GM18519 (cell line): ENCODE measurements at regions not wholly inside any gene's neighbourhood (a gene's known extent, or its start where the extent isn't known, plus 50 kb on each side); places are given as distances from the start of the nearest gene placed in this dataset.
"Not testable (repeated sequence)": the region's sequence is repeated elsewhere in the genome, so short reads cannot be mapped to it uniquely, and the experiment has no call there.

Experiments used
- ATAC-seq: cut with Tn5 transposase; IDR thresholded peaks from one replicate; pipeline ENCODE4 v1.9.1; 2021; ENCODE audit warnings: mild to moderate bottlenecking, moderate library complexity; ENCODE audit not compliant: unreplicated experiment, low FRiP score

DNA sequence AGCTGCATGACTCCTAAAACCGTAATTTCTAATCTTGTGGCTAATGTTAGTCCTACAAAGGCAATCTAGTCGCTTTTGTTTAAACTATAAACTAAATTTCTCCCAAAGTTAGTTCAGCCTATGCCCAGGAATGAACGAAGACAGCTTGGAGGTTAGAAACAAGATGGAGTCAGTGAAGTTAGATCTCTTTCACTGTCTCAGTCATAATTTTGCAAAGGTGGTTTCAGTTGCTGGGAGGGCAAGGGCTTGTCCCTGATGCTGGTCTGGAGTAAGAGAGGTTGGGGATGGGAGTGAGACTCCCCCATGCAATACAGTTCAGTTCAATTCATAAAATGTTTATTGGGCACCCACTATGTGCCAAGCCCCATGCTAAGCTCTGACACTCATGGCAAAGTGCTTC is 362.1 kb downstream of the TYW1 start:
- ATAC-seq = not testable (repeated sequence)

DNA sequence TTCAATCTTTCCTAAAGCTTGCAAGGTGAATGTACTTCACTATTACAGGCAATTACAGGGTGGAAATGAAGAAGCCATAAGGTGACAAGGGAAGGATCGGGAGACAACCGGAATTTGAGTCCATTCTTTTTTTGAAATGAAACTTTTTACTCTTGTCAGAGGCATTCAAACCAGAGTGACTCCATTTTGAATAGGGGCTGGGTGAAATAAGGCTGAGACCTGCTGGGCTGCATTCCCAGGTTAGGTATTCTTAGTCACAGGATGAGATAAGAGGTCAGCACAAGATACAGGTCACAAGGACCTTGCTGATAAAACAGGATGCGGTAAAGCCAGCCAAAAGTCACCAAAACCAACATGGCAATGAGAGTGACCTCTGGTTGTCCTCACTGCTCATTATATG is 363.3 kb downstream of the TYW1 start:
- ATAC-seq = no peak

DNA sequence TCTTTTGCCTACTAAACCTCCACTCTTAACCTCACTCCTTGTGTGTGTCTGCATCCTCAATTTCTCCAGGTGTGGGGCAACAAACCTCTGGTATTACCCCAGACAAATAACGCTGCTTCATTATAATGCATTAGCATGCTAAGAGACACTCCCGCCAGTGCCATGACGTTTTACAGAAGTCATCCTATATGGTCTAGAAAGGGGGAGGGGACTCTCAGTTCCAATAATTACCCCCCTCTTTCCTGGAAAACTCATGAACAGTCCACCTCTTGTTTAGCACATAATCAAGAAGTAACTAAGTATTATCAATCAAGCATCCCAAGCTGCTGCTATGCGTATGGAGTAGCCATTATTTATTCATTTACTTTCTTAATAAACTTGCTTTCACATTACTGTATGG is 364.5 kb downstream of the TYW1 start:
- ATAC-seq = no peak

DNA sequence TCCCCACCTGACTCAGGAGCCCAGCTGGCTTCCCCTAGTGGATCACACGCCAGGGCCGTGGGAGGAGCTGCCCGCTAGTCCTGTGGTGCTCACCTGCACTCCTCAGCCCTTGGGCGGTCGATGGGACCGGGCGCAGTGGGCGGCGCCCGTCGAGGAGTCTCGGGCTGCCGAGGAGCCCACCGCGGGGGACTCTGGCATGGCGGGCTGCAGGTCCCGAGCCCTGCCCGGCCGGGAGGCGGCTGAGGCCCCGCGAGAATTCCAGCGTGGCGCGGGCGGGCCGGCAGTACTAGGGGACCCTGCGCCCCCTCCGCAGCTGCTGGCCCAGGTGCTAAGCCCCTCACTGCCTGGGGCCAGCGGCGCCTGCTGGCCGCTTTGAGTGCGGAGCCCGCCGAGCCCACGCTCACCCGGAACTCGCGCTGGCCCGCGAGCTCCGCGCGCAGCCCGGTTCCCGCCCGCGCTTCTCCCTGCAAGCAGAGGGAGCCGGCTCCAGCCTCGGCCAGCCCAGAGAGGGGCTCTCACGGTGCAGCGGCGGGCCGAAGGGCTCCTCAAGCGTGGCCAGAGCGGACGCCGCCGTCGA is 367.9 kb downstream of the TYW1 start:
- ATAC-seq = no peak

DNA sequence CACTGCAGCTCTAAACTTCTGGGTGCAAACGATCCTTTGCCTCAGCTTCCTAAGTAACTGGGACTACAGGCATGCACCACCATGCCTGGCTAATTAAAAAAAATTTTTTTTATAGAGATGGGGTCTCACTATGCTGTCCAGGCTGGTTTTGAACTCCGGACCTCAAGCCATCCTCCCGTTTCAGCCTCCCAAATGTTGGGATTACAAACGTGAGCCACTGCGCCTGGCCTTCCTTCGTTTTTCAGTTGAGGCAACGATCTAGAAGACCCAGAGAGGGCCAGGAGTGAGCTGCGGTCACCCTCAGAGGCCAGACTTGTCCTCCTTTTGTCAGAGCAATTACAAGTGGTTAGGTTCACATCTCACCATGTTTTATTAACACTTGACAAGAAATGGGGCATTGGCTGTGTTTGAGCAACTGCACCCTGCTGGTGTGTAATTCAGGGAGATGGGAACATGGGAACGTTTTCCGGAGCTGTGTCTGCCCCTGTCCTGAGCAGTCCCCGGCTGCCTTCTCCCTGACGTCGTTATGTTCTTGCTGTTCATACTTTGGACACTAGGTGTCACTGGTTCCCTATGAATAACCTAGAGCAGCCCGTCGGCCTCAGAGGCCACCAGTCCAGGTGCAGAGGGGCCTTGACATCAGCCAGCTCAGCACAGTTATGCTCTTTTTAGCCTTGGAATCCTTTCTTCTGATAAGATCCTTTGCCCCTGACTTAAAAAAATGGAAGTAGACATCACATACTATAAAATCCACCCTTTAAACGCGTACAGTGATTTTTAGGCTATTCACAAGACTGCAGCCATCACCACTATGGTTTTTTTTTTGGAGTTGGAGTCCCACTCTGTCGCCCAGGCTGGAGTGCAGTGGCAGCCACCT is 375.0 kb downstream of the TYW1 start:
- peak; percentile 94 for ATAC-seq

DNA sequence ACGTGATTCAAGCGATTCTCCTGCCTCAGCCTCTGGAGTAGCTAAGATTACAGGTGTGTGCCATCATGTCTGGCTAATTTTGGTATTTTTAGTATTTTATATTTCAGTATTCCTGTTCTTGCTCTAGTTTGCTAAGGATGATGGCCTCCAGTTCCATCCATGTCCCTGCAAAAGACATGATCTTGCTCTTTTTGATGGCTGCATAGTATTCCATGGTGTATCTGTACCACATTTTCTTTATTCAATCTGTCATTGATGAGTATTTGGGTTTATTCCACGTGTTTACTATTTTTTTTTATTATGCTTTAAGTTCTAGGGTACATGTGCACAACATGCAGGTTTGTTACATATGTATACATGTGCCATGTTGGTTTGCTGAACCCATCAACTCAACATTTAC is 376.8 kb downstream of the TYW1 start:
- ATAC-seq = not testable (repeated sequence)

DNA sequence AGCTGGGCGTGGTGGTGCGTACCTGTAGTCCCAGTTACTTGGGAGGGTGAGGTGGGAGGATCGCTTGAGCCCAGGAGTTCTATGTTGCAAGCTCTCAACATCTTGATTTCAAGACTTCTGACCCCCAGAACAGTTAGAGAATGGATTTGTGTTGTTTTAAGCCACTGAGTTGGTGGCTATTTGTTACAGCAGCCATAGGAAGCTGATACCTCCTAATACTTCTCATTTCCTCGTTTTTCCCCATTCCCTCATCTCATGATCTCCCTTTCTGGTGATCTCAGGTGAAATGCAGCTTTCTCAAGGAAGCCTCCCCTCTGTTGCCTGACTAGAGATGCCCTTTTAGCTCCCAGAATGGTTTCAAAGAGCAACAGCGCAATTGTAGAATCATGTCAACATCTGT is 378.8 kb downstream of the TYW1 start:
- no peak for ATAC-seq

DNA sequence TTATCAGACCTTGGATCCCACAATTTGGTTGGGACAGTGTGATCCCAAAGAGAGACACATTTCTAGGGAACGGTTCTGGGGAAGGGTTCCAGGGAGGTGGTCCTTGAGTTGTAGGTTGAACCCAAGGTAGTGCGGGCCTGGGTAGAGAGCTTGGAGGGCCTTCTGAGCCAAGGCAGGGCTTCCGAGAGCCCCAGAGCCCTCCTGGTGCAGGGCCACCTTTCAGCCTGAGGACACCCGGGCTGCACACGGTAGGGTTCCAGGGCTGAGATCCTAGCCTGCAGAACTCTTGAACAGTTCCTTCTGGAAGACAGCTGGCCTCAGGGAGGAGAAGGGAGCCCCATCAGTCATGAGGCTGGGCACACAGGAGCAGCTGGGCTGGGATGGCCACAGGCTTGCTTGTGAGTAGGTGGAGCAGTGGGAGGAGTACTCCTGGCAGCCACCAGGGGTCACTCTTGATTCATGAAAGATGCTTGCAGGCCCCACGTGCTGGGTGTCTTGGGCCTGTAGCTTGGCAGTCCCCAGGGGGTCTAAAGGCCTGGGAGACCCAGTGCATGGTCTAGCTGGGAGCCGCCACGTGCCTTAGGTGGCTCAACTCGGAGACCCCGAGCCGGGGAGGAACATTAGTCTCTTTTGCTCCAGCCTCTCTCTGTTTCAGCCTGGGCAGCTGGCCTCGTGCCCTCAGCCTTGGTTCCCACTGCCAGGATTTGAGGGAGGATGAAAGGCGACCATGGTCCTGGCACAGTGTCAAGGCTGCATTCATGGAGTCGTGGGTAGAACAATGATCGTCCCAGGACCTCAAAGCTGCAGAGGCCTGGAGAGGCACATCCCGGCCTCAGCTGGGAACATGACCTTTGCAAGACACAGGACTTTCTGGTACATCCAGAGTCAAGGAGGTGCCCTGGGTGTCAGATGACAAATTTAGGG is 381.6 kb downstream of the TYW1 start:
- ATAC-seq = peak; percentile 85

DNA sequence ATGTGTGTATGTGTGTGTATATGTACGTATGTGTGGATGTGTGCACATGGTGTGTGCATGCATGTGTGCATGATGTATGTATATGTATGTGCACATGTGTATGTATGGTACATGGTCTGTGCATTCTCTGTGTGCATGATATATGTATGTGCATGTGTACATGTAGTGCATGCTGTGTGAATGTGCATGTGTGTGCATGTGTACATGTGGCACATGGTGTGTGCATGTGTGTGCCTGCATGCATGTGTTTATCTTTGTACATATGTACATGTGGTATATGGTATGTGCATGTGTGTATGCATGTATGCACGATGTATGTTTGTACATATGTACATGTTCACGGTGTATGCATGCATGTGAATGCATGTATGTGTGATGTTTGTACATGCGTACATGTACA is 383.7 kb downstream of the TYW1 start:
- no peak for ATAC-seq

DNA sequence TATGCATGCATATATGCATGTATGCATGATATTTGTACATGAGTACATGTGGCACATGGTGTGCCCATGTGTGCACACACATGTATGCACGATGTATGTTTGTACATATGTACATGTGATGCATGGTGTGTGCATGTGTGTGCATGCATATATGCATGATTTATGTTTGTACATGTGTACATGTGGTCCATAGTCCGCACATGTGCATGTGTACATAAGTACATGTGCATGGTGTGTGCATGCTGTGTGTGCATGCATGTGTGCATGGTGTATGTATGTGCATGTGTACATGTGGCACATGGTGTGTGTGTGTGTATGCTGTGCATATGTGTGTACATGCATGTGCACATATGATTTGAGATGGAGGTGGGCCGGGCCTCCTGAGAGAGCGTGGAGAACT is 384.2 kb downstream of the TYW1 start:
- ATAC-seq = no peak

DNA sequence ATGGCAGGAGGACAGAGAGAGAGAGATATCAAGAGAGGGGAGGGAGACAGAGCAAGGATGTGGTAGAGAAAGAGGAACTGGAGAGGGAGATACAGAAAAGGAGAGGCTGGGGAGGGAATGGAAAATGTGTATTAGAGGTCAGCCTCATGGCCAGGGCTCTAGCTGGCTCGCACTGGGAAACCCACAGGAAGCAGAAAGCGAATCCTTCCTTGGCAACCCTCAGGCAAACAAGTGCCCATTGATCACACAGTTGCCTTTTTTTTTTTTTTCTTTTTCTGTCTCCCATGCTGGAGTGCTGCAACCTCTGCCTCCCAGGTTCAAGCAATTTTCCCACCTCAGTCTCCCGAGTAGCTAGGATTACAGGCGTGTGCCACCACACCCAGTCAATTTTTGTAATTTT is 391.2 kb downstream of the TYW1 start:
- no peak for ATAC-seq

DNA sequence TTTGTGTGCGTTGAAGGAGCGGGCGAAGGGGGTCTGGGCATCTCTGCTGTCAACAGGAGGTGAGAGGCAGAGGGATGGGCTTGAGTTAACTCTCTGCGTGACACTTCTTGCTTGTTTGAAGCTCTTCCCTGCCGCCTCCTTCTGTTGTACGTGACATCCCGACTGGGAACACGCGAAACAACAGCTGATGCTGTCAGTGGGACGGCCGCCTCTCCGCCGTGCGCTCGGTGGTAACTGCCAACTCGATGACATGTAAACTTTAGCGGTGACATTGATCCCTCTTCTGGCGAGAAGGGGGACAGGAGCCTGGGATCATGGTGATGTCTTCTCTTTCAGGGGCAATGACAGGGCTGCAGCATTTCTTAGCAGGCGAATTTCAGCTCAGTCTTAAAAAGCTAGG is 394.5 kb downstream of the TYW1 start:
- no peak for ATAC-seq

DNA sequence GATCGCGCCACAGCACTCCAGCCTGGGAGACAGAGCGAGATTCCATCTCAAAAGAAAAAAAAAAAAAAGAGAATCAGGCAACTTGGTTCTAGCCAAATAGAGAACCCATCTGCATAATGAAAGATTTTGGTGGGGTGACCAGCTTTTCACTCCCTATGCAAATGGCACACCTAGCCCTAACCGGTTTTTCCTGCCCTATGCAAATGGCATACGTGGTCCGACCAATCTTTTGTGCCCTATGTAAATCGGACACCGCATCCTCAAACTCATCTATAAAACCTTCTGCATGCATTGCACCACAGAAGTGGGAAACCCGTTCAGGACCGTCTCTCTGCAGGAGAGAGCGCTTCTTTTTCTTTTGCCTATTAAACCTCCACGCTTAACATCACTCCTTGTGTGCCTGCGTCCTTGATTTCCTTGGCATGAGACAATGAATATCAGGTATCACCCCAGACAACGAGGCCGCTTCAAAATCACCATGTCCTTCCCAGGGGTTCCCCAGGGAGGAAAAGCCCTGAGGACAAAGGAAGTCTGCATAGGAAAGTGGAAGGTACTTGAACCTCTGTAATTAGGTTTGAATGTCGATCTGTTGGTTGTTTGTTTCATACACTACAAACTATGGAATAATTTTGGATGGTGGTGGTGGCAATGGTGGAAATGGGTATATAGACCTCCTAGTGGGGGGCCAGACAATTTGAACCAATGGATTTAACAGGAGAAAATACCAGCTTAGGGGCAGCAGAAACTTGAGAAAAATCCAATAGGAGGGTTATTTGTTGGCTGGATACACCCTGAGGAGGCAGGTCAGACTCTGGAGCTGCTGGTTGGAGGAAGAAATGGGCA is 396.2 kb downstream of the TYW1 start:
- ATAC-seq = no peak

DNA sequence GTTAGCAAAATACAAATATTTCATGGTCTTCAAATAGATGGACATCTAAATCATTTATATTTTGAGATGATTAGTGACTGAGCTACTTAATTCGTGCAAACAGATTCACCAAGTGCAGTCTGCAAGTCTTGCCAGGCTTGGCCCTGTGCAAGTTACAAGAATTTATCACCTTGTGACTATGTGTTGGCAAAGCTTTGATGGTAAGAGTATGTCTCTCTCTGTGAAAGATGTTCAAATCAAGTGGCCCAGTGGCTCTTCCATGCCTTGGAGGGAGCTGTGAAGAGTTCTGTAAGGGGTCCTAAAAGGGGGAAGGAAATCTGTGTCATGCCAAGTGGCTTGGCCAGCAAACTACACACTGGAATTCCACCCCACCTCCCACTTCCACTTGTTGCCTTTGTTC is 397.3 kb downstream of the TYW1 start:
- ATAC-seq = no peak

DNA sequence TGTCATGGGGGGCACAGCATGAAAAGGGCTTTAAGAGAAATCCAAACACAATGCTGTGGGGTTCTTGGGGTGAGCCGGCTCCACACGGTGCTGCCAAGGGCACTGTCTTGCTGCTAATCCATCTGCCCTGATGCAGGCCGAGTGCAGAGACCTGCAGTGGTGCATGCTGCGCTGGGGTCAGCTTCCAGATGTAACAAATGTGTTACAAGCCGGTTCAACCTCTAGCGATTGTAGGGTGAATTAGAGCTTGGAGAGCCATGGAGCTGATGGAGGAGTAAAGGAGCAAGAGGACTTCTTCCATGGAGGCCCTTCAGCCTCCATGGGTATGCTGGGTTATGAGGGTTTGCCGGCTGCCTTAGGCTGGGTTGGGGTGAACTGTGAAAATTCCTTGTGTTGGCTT is 402.3 kb downstream of the TYW1 start:
- ATAC-seq = no peak

DNA sequence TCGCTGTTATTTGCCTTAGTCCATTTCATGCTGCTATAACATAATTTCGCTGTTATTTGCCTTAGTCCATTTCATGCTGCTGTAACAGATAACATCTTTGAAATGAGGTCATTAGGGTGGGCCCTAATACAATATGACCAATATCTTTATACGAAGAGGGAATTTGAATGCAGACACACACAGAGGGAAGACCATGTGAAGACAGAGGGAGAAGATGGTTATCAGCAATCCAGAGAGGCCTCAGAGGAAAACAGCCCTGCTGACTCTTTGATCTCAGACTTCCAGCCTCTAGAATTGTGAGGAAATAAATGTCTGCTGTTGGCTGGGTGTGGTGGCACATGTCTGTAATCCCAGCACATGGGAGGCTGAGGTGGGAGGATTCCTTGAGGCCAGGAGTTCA is 404.9 kb downstream of the TYW1 start:
- no peak for ATAC-seq

DNA sequence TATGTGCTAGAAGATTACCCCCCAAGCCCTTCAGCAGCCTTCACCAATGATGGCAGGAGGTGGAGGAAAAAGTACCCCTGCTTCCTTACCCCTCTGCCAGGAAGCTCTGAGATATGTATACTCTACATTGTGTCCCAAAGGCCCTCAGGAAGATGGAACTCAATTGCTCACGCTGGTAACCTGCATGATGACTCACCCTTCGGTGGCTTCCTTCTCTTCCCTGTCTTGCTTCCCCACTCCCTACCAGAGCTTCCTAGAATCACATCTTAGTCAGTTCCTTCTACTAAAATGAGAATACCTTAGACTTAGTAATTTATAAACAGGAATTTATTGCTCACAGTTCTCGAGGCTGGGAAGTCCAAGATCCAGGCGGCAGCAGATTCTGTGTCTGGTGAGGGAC is 405.6 kb downstream of the TYW1 start:
- no peak for ATAC-seq

DNA sequence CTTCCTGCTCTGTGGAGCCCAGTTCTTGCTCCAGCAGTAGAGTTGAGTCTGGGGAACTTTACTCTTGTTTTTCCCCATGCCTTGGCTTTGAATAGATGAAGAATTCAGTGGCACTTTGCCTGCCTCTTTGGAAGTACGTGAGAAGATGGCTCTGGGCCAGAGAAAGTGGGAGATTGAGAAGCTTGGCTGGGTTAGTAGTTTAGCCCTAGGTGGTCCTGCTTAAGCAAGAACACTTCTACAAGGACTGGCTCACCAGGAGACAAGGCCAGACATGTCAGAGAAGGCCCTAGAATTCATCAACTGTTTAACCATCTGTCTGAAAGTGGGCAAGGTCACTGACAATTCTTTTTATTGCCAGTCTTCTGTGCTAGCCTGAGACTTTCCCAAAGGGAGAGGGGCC is 410.3 kb downstream of the TYW1 start:
- no peak for ATAC-seq

DNA sequence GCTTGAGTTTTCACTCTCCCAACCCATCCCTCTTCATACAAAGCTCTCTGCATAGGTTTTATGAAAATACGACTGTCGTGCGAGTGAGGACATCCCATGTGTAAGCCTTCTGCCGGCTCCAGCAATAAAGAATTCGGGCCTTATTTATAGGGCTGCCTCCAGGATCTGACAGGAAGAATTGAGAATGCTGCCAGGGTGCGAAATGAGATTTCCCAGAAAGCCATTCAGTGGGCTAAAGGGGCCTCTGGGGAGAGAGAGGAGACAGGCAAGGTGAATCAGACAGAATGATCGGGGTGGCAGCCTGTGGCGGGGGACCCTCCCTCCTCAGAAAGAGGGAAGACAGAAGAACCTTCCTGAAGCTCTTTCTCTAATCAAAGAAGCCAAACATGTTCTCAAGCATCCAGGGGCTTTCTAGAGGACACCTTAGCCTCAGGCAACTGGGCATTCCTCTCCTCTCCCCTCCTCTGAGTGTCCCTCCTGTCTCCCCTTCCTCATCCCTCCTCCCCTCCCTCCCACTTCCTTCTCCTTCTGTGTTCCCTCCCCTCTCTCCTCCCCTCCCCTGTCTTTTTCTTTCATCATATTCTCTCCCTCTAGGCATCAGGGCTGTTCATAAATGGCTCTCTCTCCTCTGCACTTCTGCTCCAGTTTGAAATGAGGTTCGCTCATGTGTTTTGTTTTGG is 410.9 kb downstream of the TYW1 start:
- no peak for ATAC-seq

DNA sequence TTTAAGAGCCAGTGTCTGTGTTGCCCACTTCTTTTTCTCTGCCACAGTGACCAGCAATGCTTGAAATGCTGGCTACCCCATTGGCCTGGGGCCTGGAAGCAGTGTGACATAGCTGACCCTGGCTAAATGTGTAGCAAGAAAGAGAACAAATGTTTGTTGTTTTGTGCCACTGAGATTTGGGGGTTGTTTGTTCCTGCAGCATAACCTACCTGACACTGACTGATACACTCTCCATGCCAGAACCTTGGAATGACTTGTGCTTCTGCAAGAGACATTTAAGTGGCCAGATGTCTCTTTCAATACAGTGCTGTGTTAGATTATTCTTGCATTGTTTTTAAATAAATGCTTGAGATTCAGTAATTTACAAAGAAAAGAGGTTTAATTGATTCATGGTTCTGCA is 411.5 kb downstream of the TYW1 start:
- no peak for ATAC-seq
